ENCODE measurements at regions not wholly inside any gene's neighbourhood (a gene's known extent, or its start where the extent isn't known, plus 50 kb on each side); places are given as distances from the start of the nearest gene placed in this dataset.
A peak's percentile ranks its signal among the peaks of the same experiment; 100 is the strongest.

- TF ChIP-seq THRA (IDR thresholded peaks at IDR 0.05): peak; percentile 50; the same call in 1 of the 2 replicates
- no peak for TF ChIP-seq ZNF354B (CRISPR knock-in tag; IDR thresholded peaks at IDR 0.05)
- TF ChIP-seq ZFP36 (IDR thresholded peaks at IDR 0.05; ENCODE audit: low read depth, low read length, partially characterized antibody): no peak
- peak in 1 of 2 experiments; percentile 59; a peak in 1 of 4 replicates for TF ChIP-seq TBL1XR1 (IDR thresholded peaks at IDR 0.05; ENCODE audit: low read length in 2 of 2)
- peak in 1 of 2 experiments; percentile 56; a peak in 2 of 4 replicates for TF ChIP-seq MNT (conservative IDR thresholded peaks at IDR 0.05)
- peak; percentile 67 for TF ChIP-seq MTA2 (IDR thresholded peaks at IDR 0.05; ENCODE audit: low read depth)
- peak; percentile 81 for TF ChIP-seq DACH1 (IDR thresholded peaks at IDR 0.05; ENCODE audit: partially characterized antibody)
- no peak for TF ChIP-seq ETV5 (CRISPR knock-in tag; IDR thresholded peaks at IDR 0.05; ENCODE audit: low read depth)
- peak; percentile 67 for TF ChIP-seq TAF9B (IDR thresholded peaks at IDR 0.05; ENCODE audit: partially characterized antibody)
- peak; percentile 79 for TF ChIP-seq MEIS2 (IDR thresholded peaks at IDR 0.05; ENCODE audit: partially characterized antibody)
- TF ChIP-seq NFYB (IDR thresholded peaks at IDR 0.05; ENCODE audit: extremely low read depth, insufficient read length): no peak
- TF ChIP-seq LCOR (CRISPR knock-in tag; IDR thresholded peaks at IDR 0.05): 0 out of 2 replicates have a peak, but pooled peaks have one; percentile 37
- peak; percentile 60; the same call in 1 of the 2 replicates for TF ChIP-seq CTBP1 (IDR thresholded peaks at IDR 0.05; ENCODE audit: borderline replicate concordance)
- TF ChIP-seq ZBTB11 (CRISPR knock-in tag; IDR thresholded peaks at IDR 0.05): 0 out of 6 replicates have a peak, but pooled peaks of 1 of the 3 experiments have one; percentile 43
- TF ChIP-seq STAT5A (IDR thresholded peaks at IDR 0.05; ENCODE audit: borderline replicate concordance, low read length): peak; percentile 92
- TF ChIP-seq, protein P1, sequence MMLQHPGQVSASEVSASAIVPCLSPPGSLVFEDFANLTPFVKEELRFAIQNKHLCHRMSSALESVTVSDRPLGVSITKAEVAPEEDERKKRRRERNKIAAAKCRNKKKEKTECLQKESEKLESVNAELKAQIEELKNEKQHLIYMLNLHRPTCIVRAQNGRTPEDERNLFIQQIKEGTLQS (IDR thresholded peaks at IDR 0.05): peak; percentile 83
- TF ChIP-seq, protein P1 (CRISPR knock-in tag; conservative IDR thresholded peaks at IDR 0.05): no peak
- peak; percentile 55; the same call in 1 of the 2 replicates for TF ChIP-seq MAX (CRISPR knock-in tag; IDR thresholded peaks at IDR 0.05)
- TF ChIP-seq SMARCE1 (IDR thresholded peaks at IDR 0.05): peak; percentile 91
- TF ChIP-seq PML (IDR thresholded peaks at IDR 0.05; ENCODE audit: low read length): peak; percentile 79
- TF ChIP-seq MXI1 (IDR thresholded peaks at IDR 0.05; ENCODE audit: low read depth, low read length): no peak
These were observed 112.5 kb upstream of the CREB1 start (continued) for GRCh38 chr2:207417301-207417718.

All from K562 (cell line).